K562 (cell line): ENCODE measurements at regions not wholly inside any gene's neighbourhood (a gene's known extent, or its start where the extent isn't known, plus 50 kb on each side); places are given as distances from the start of the nearest gene placed in this dataset.

Source experiments
- EP300 ChIP-seq: IDR thresholded peaks from 2 replicates; pipeline ENCODE4 v1.6.1; 2012; ENCODE audit warnings: low read length, improper control_type of control experiment
- GATA2 ChIP-seq: sonication (generic); formaldehyde crosslinking; IDR thresholded peaks from 2 replicates; pipeline ENCODE4 v1.4.0; 2020; ENCODE audit warnings: mild to moderate bottlenecking, missing genetic modification reagents
- LARP7 ChIP-seq: fragments of 450-650 bp; IDR thresholded peaks from 2 replicates; pipeline ENCODE4 v1.6.1; 2016
- OTX1 ChIP-seq: fragments of 450-650 bp; formaldehyde crosslinking; IDR thresholded peaks from 2 replicates; pipeline ENCODE4 v1.4.0; 2022; ENCODE audit warnings: mild to moderate bottlenecking
- RCOR1 ChIP-seq, 2 experiments: IDR thresholded peaks; 2 replicates each; pipeline ENCODE4 v1.6.1; 2012; ENCODE audit warnings: low read depth in 2 of 2, low read length in 2 of 2, borderline replicate concordance in 1 of 2, improper control_type of control experiment in 1 of 2
- SMC3 ChIP-seq: conservative IDR thresholded peaks from 2 replicates; pipeline ENCODE4 v1.6.1; 2011; ENCODE audit warnings: low read depth, low read length, improper control_type of control experiment; ENCODE audit not compliant: insufficient read depth
- TF ChIP-seq, protein P1 (sequence below): sonication (generic); formaldehyde crosslinking; IDR thresholded peaks from 2 replicates; pipeline ENCODE4 v1.8.1; 2023; ENCODE audit warnings: mild to moderate bottlenecking, missing genetic modification reagents
- TF ChIP-seq, protein P2 (sequence below): sonication (generic); formaldehyde crosslinking; IDR thresholded peaks from 2 replicates; pipeline ENCODE4 v1.8.1; 2022; ENCODE audit warnings: missing genetic modification reagents
- TF ChIP-seq, protein P3 (sequence below), 3 experiments: fragments of 200-800 bp in 1 of 3; sonication (Bioruptor generic) in 1 of 3; sonication (generic) in 1 of 3; formaldehyde crosslinking in 1 of 3; IDR thresholded peaks; 2 replicates each; pipeline versions ENCODE4 v1.6.1 to v1.8.0; 2016 to 2022; ENCODE audit warnings: mild to moderate bottlenecking in 2 of 3, missing compliant biosample characterization in 2 of 3, missing genetic modification characterization in 2 of 3, missing genetic modification reagents in 1 of 3
- TF ChIP-seq, protein P4 (sequence below), 3 experiments: IDR thresholded peaks in 2 of 3; conservative IDR thresholded peaks in 1 of 3; 2 replicates each; pipeline ENCODE4 v1.5.1; 2011 to 2012; ENCODE audit warnings: low read length in 3 of 3, mild to moderate bottlenecking in 3 of 3, control low read depth in 2 of 3, improper control_type of control experiment in 1 of 3, inconsistent platforms in 1 of 3, low read depth in 1 of 3, mixed read lengths in 1 of 3, moderate library complexity in 1 of 3; ENCODE audit not compliant: insufficient read depth in 2 of 3

DNA sequence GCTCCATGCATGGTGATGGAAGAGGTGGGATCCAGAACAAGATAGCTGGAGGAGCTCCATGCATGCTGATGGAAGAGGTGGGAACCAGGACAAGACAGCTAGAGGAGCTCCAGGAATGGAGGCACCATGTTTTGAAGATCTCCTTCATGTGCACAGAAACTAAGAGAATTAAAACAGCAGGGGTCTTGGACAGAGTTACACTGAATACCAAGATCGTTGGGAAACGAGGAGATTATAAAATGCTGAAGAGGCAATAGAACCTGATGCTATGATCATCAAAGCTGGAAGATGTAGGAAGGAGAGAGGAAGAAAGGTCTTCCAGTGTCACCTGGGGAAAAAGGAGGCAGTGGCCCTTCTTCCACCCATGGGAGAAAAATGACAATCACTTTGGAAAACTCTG, 193.6 kb upstream of the PFKP start:
- TF ChIP-seq RCOR1 (IDR thresholded peaks at IDR 0.05; ENCODE audit: borderline replicate concordance in 1 of 2, low read depth in 2 of 2, low read length in 2 of 2) (no peak), EP300 (no peak), OTX1 (no peak), SMC3 (no peak), GATA2 (no peak), LARP7 (no peak)
- TF ChIP-seq, protein P1, sequence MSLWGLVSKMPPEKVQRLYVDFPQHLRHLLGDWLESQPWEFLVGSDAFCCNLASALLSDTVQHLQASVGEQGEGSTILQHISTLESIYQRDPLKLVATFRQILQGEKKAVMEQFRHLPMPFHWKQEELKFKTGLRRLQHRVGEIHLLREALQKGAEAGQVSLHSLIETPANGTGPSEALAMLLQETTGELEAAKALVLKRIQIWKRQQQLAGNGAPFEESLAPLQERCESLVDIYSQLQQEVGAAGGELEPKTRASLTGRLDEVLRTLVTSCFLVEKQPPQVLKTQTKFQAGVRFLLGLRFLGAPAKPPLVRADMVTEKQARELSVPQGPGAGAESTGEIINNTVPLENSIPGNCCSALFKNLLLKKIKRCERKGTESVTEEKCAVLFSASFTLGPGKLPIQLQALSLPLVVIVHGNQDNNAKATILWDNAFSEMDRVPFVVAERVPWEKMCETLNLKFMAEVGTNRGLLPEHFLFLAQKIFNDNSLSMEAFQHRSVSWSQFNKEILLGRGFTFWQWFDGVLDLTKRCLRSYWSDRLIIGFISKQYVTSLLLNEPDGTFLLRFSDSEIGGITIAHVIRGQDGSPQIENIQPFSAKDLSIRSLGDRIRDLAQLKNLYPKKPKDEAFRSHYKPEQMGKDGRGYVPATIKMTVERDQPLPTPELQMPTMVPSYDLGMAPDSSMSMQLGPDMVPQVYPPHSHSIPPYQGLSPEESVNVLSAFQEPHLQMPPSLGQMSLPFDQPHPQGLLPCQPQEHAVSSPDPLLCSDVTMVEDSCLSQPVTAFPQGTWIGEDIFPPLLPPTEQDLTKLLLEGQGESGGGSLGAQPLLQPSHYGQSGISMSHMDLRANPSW (CRISPR knock-in tag), result no peak
- TF ChIP-seq, protein P2, sequence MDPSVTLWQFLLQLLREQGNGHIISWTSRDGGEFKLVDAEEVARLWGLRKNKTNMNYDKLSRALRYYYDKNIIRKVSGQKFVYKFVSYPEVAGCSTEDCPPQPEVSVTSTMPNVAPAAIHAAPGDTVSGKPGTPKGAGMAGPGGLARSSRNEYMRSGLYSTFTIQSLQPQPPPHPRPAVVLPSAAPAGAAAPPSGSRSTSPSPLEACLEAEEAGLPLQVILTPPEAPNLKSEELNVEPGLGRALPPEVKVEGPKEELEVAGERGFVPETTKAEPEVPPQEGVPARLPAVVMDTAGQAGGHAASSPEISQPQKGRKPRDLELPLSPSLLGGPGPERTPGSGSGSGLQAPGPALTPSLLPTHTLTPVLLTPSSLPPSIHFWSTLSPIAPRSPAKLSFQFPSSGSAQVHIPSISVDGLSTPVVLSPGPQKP (CRISPR knock-in tag), result no peak
- TF ChIP-seq, protein P3, sequence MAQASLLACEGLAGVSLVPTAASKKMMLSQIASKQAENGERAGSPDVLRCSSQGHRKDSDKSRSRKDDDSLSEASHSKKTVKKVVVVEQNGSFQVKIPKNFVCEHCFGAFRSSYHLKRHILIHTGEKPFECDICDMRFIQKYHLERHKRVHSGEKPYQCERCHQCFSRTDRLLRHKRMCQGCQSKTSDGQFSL (CRISPR knock-in tag; IDR thresholded peaks at IDR 0.05), result no peak
- TF ChIP-seq, protein P3 (tag; IDR thresholded peaks at IDR 0.05), result no peak
- TF ChIP-seq, protein P4, sequence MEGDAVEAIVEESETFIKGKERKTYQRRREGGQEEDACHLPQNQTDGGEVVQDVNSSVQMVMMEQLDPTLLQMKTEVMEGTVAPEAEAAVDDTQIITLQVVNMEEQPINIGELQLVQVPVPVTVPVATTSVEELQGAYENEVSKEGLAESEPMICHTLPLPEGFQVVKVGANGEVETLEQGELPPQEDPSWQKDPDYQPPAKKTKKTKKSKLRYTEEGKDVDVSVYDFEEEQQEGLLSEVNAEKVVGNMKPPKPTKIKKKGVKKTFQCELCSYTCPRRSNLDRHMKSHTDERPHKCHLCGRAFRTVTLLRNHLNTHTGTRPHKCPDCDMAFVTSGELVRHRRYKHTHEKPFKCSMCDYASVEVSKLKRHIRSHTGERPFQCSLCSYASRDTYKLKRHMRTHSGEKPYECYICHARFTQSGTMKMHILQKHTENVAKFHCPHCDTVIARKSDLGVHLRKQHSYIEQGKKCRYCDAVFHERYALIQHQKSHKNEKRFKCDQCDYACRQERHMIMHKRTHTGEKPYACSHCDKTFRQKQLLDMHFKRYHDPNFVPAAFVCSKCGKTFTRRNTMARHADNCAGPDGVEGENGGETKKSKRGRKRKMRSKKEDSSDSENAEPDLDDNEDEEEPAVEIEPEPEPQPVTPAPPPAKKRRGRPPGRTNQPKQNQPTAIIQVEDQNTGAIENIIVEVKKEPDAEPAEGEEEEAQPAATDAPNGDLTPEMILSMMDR (IDR thresholded peaks at IDR 0.05 in 2 of 3, conservative IDR thresholded peaks at IDR 0.05 in 1 of 3; ENCODE audit: insufficient read depth in 2 of 3, low read depth in 1 of 3, low read length in 3 of 3), result no peak
